Esophagus (tissue), 2 donors: ENCODE measurements at regions not wholly inside any gene's neighbourhood (a gene's known extent, or its start where the extent isn't known, plus 50 kb on each side); places are given as distances from the start of the nearest gene placed in this dataset.

ENCODE experiments used
- H3K27ac ChIP-seq, 2 donors: one replicate each; pipeline ENCODE4 v1.5.1; 2013; ENCODE audit warnings: low read depth in 2 of 2, mild to moderate bottlenecking in 2 of 2, inconsistent platforms in 1 of 2, low read length in 1 of 2, moderate library complexity in 1 of 2
- H3K27me3 ChIP-seq, 2 donors: one replicate each; pipeline ENCODE4 v1.6.1; 2013; ENCODE audit warnings: low read length in 2 of 2, control low read depth in 1 of 2, mild to moderate bottlenecking in 1 of 2; ENCODE audit not compliant: insufficient read depth in 2 of 2, control insufficient read depth in 1 of 2
- H3K36me3 ChIP-seq, 2 donors: one replicate each; pipeline ENCODE4 v1.6.1; 2013; ENCODE audit warnings: low read length in 1 of 2; ENCODE audit not compliant: control insufficient read depth in 2 of 2, insufficient read depth in 2 of 2
- H3K4me1 ChIP-seq, 2 donors: one replicate each; pipeline ENCODE4 v1.6.1; 2013; ENCODE audit warnings: low read length in 1 of 2; ENCODE audit not compliant: control insufficient read depth in 2 of 2, insufficient read depth in 2 of 2
- H3K4me3 ChIP-seq, 2 donors: one replicate each; pipeline ENCODE4 v1.5.1; 2013; ENCODE audit warnings: low read length in 2 of 2, mild to moderate bottlenecking in 2 of 2, low read depth in 1 of 2, moderate library complexity in 1 of 2
- H3K9me3 ChIP-seq, 2 donors: one replicate each; pipeline ENCODE4 v1.6.1; 2013; ENCODE audit warnings: mild to moderate bottlenecking in 2 of 2, low read depth in 1 of 2, low read length in 1 of 2, moderate library complexity in 1 of 2; ENCODE audit not compliant: control insufficient read depth in 2 of 2, insufficient read depth in 1 of 2
- WGBS, 2 donors: extraction: QIAGEN DNeasy Blood & Tissue Kit; methylation state at CpG; one replicate each; pipeline ENCODE4 v1.1.7; 2013; 5-methylcytosine and 5-hydroxymethylcytosine counted together
- donor health status: healthy with polysubstance abuse.
- donor health status: Bipolar disorder and iron deficiency.

DNA sequence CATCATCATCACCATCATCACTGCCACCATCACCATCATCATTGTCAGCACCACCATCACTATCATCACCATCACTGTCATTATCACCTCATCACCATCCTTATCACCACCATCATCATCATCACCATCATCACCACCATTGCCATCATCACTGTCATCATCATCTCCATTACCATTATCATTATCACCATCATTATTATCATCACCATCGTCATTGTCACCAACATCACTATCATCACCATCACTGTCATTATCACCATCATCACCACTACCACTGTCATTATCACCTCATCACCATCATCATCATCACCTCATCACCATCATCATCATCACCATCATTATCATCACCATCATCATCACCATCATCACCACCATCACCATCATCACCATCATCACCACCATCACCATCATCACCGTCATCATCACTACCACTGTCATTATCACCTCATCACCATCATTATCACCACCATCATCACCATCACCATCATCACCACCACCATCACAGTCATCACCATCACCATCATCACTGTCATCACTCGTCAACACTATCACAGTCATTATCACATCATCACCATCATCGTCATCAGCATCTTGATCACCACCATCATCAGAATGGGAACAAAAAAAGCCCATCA lies 191.1 kb downstream of the TTLL2 start:
- no peak overlapping the region for H3K27ac ChIP-seq
- H3K36me3 ChIP-seq, result no peaks in the 10 kb centered on the region
- 56 to 58% methylated on average over 4 of the region's 4 CpGs for WGBS, 2 donors
- no peak overlapping the region for H3K4me3 ChIP-seq
- H3K27me3 ChIP-seq, result no peaks in the 10 kb centered on the region
- no peaks in the 10 kb centered on the region for H3K4me1 ChIP-seq
- no peaks in the 10 kb centered on the region for H3K9me3 ChIP-seq

DNA sequence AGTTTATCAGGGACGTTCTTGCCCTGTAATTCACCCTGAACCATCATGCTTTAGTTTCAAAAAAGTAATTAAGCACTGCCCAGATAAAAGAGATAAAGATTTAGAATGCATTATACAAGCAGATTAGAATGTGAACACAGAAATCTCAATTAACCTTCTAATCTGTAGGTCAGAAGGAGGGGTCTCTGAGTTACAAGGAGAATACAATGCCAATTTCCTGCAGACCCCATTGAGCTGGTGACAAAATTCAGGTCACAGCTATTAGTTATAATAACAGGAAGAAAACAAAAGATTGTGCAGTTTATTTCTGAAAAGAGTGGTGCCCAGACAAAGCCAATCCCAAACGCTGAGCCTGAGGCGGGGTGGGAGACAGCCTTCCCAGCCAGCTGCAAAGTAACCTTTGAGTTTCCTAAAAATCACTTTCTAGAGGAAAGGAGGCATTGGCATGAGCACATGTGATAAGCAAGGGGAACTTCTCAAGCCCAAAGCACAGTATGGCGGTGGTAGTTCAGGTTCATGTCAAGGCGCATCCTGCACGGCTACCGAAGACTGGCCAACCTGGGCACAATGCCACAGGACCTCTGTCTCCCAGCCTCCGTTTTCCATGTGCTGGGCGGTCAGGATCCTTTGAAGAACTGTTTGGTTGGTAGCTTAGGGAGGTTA lies 192.5 kb downstream of the TTLL2 start:
- Histone ChIP-seq H3K4me1 (no peaks in the 10 kb centered on the region), H3K27ac (no peak overlapping the region), H3K36me3 (no peaks in the 10 kb centered on the region), H3K9me3 (no peaks in the 10 kb centered on the region), H3K27me3 (no peaks in the 10 kb centered on the region), H3K4me3 (no peak overlapping the region)
- 48 to 62% methylated on average over 9 of the region's 9 CpGs for WGBS, 2 donors

DNA sequence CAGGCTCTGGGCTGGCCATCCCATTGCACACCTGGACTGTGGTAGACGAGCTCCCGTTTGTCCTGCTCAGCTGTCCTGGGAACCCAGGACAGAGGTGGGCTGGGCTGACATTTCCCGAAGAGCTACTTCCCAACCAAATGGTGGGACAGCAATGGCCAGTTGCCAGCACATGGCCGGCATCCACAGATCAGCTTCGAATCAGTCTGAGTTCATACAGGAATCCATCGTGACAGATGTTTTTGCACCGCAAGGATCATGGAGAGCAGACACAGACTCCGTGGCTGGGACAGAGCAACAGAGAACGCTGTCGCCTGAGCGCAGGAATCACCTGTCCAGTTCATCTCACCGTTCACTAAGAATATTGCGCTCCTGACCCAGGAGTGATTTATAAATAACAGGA lies 198.5 kb downstream of the TTLL2 start:
- WGBS, 2 donors, result 89 to 91% methylated on average over 13 of the region's 13 CpGs
- no peak overlapping the region for H3K27ac ChIP-seq
- no peaks in the 10 kb centered on the region for H3K4me1 ChIP-seq
- H3K27me3 ChIP-seq, result no peaks in the 10 kb centered on the region
- no peaks in the 10 kb centered on the region for H3K9me3 ChIP-seq
- no peak overlapping the region for H3K4me3 ChIP-seq
- H3K36me3 ChIP-seq, result no peaks in the 10 kb centered on the region

DNA sequence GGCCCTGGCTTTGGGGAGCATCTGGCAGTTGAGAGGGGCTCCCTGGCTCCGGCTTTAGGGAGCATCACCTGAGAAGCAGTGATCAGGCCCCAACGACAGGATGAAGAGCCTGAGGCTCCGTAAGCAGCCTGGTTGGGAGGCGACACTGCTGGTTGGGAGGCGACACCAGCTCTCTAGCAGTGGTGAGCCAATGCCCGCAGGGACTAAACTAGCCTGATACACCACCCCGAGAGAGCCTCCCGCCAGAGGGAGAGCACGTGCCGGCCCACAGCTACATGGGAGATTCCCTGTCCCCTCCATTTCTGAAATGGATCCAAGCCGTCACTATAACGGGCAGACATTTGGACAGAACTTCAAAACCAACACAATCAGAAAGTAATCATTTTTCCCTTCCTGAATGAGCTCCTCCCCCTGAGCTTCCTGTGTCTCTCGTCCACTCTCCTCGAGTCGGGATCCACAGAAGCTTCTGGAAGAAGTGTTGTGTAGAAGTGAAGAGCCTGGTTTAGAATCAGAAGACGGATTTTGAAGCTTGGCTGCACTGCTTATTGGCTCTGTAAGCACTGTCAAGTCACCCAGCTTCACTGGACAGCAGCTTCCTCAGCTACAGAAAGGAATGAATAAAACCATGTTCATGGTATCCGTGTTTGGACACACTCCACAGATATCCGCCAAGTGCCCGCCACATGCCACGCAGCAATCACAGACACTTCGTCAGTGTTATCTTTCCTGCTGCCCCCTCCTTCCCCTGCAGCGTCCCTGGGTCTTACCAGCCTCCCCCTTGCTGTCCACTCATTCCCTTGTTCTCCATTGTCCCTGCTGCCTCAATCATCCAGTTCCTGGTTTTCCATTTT lies 199.6 kb downstream of the TTLL2 start:
- Histone ChIP-seq H3K4me1 (no peaks in the 10 kb centered on the region), H3K27ac (no peak overlapping the region), H3K9me3 (no peaks in the 10 kb centered on the region), H3K36me3 (no peaks in the 10 kb centered on the region), H3K4me3 (no peak overlapping the region), H3K27me3 (no peaks in the 10 kb centered on the region)
- 67 to 73% methylated on average over 22 of the region's 22 CpGs for WGBS, 2 donors

DNA sequence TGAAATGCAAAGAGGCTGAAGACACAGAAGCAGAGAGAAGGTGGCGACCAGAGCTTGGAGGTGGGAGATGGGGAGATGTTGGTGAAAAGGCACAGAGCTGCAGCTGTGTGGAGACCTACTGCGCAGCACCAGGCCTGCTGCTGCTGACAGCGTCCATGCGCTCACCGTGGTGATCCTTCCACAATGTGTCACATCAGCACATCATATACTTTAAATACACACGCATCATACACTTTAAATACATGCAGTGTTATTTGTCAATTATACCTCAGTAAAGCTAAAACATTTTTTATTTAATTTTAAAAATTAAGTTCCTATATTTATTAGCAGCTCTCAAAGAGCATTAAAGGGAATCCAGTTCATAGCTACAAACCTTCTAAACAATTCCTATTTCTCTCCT lies 200.9 kb downstream of the TTLL2 start:
- no peak overlapping the region for H3K27ac ChIP-seq
- no peaks in the 10 kb centered on the region for H3K36me3 ChIP-seq
- no peaks in the 10 kb centered on the region for H3K4me1 ChIP-seq
- H3K4me3 ChIP-seq, result no peak overlapping the region
- H3K27me3 ChIP-seq, result no peaks in the 10 kb centered on the region
- 90 to 96% methylated on average over 6 of the region's 6 CpGs for WGBS, 2 donors
- H3K9me3 ChIP-seq, result no peaks in the 10 kb centered on the region

- H3K36me3 ChIP-seq, result no peaks in the 10 kb centered on the region
- no peaks in the 10 kb centered on the region for H3K4me1 ChIP-seq
- H3K4me3 ChIP-seq, result no peak overlapping the region
- 90 to 91% methylated on average over 23 of the region's 23 CpGs for WGBS, 2 donors
- no peaks in the 10 kb centered on the region for H3K9me3 ChIP-seq
- H3K27me3 ChIP-seq, result no peaks in the 10 kb centered on the region
- H3K27ac ChIP-seq, result no peak overlapping the region
Observed at GRCh38 chr6:167526465-167527368, 201.8 kb downstream of the TTLL2 start.

DNA sequence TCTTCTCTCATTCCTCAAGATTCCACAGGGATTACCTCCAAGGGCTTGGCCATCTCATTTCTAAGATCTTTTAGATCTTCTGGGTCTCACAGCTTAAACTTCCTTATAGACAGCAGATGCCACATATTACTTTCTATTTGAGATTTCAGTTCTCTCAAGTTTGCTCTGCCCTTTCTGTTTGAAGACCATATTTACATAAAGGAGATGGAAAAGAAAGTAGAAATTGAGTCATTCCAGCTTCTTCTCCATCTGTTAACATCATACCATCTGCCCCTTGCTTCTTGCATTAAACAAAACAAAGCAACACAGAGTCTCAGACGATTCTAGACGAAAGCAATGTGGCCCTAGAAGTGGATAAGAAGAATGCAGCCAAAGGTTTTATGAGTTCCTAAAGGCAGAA lies 203.4 kb downstream of the TTLL2 start:
- H3K4me1 ChIP-seq, result no peaks in the 10 kb centered on the region
- no peaks in the 10 kb centered on the region for H3K36me3 ChIP-seq
- H3K27ac ChIP-seq, result no peak overlapping the region
- no peaks in the 10 kb centered on the region for H3K27me3 ChIP-seq
- no peaks in the 10 kb centered on the region for H3K9me3 ChIP-seq
- no peak overlapping the region for H3K4me3 ChIP-seq
- 71 to 80% methylated on average over 2 of the region's 2 CpGs for WGBS, 2 donors

DNA sequence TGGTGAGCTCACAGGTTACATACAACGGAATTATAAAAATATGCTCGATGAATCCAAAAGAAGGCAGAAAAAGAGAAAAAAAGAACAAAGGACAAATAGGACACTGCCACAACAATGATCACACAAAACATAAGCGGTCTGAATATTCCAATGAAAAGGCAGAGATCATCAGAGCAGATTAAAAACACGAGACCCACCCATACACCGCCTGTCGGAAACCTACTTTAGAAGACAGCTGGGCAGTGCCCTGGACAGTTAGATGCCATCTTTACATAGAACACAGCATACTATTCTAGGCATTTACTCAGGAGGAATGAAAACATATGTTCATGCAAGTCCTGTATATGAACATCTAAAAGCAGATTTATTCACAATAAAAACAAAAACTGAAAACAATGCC lies 204.1 kb downstream of the TTLL2 start:
- no peak overlapping the region for H3K27ac ChIP-seq
- 81% methylated on average over 6 of the region's 6 CpGs for WGBS, 2 donors
- no peaks in the 10 kb centered on the region for H3K9me3 ChIP-seq
- H3K27me3 ChIP-seq, result no peaks in the 10 kb centered on the region
- no peaks in the 10 kb centered on the region for H3K36me3 ChIP-seq
- no peaks in the 10 kb centered on the region for H3K4me1 ChIP-seq
- H3K4me3 ChIP-seq, result no peak overlapping the region
